ENCODE measurements at regions not wholly inside any gene's neighbourhood (a gene's known extent, or its start where the extent isn't known, plus 50 kb on each side); places are given as distances from the start of the nearest gene placed in this dataset.
"Not testable (repeated sequence)": the region's sequence is repeated elsewhere in the genome, so short reads cannot be mapped to it uniquely, and the experiment has no call there.

GRCh38 chr3:63132461-63133250 lies 145.5 kb upstream of the SYNPR start:
- Mint-ChIP-seq H3K9me3 (peaks cover 38% of the 10 kb centered on the region), H3K4me3 (no peak overlapping the region), H3K4me1 (ENCODE audit: low read depth) (no peaks in the 10 kb centered on the region), H3K36me3 (ENCODE audit: low read depth) (no peaks in the 10 kb centered on the region), H3K27me3 (ENCODE audit: insufficient read depth) (no peaks in the 10 kb centered on the region; the same call in 1 of the 2 replicates), H3K27ac (no peak overlapping the region)
- TF ChIP-seq CTCF (IDR thresholded peaks at IDR 0.05), result no peak
- no peak for DNase-seq

GRCh38 chr3:63135367-63135766 lies 142.7 kb upstream of the SYNPR start:
- Mint-ChIP-seq H3K4me1 (ENCODE audit: low read depth) (no peaks in the 10 kb centered on the region), H3K9me3 (peaks cover 33% of the 10 kb centered on the region), H3K27me3 (ENCODE audit: insufficient read depth) (no peaks in the 10 kb centered on the region; the same call in 1 of the 2 replicates), H3K36me3 (ENCODE audit: low read depth) (no peaks in the 10 kb centered on the region), H3K27ac (no peak overlapping the region), H3K4me3 (no peak overlapping the region)
- DNase-seq, result no peak
- no peak for TF ChIP-seq CTCF (IDR thresholded peaks at IDR 0.05)

- H3K4me1 Mint-ChIP-seq (ENCODE audit: low read depth); H3K36me3 Mint-ChIP-seq (ENCODE audit: low read depth); H3K4me3 Mint-ChIP-seq; H3K27me3 Mint-ChIP-seq (ENCODE audit: insufficient read depth); H3K27ac Mint-ChIP-seq; DNase-seq: not testable (repeated sequence)
- H3K9me3 Mint-ChIP-seq, result peaks cover 33% of the 10 kb centered on the region
Measured at GRCh38 chr3:63136249-63136648, 141.9 kb upstream of the SYNPR start.

- H3K27me3 Mint-ChIP-seq (ENCODE audit: insufficient read depth), result no peaks in the 10 kb centered on the region
Measured at GRCh38 chr3:63142681-63143080, 135.4 kb upstream of the SYNPR start.

GRCh38 chr3:63146154-63146553 lies 132.0 kb upstream of the SYNPR start:
- no peak for DNase-seq
- peaks cover 16% of the 10 kb centered on the region for H3K9me3 Mint-ChIP-seq
- no peaks in the 10 kb centered on the region for H3K27me3 Mint-ChIP-seq (ENCODE audit: insufficient read depth)
- H3K4me1 Mint-ChIP-seq (ENCODE audit: low read depth), result no peaks in the 10 kb centered on the region
- no peaks in the 10 kb centered on the region for H3K36me3 Mint-ChIP-seq (ENCODE audit: low read depth)
- no peak overlapping the region for H3K4me3 Mint-ChIP-seq
- no peak for TF ChIP-seq CTCF (IDR thresholded peaks at IDR 0.05)
- H3K27ac Mint-ChIP-seq, result no peak overlapping the region

More at GRCh38 chr3:63142681-63143080, 135.4 kb upstream of the SYNPR start:
- no peak for DNase-seq
- Mint-ChIP-seq H3K4me1 (ENCODE audit: low read depth) (no peaks in the 10 kb centered on the region), H3K36me3 (ENCODE audit: low read depth) (no peaks in the 10 kb centered on the region), H3K4me3 (no peak overlapping the region), H3K9me3 (peaks cover 20% of the 10 kb centered on the region), H3K27ac (no peak overlapping the region)
- no peak for TF ChIP-seq CTCF (IDR thresholded peaks at IDR 0.05)

- Mint-ChIP-seq H3K36me3 (ENCODE audit: low read depth) (no peaks in the 10 kb centered on the region), H3K4me3 (no peak overlapping the region), H3K9me3 (peaks cover 11% of the 10 kb centered on the region), H3K27me3 (ENCODE audit: insufficient read depth) (no peaks in the 10 kb centered on the region), H3K27ac (no peak overlapping the region), H3K4me1 (ENCODE audit: low read depth) (no peaks in the 10 kb centered on the region)
- DNase-seq, result no peak
- no peak for TF ChIP-seq CTCF (IDR thresholded peaks at IDR 0.05)
Measured at GRCh38 chr3:63150880-63151279, 127.2 kb upstream of the SYNPR start.

All from HFFc6 (cell line).